ENCODE measurements at regions not wholly inside any gene's neighbourhood (a gene's known extent, or its start where the extent isn't known, plus 50 kb on each side); places are given as distances from the start of the nearest gene placed in this dataset.

- DNase-seq = no peak
Measured at GRCh38 chr20:48166082-48166835, 381.0 kb upstream of the SULF2 start.

DNA sequence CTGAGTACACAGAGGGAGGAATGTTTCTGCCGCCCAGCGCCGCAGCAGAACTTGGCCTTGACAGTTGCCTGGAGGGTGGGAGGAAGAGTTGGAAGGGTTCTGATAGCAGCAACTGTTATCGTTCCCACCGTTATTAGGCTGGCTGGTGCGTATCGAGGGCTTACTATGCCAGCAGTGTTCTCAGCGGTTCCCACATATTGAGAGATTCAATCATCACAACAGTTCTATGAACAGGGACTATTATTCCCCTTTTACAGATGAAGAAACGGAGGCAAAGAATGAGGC lies 380.1 kb upstream of the SULF2 start:
- no peak for DNase-seq

DNA sequence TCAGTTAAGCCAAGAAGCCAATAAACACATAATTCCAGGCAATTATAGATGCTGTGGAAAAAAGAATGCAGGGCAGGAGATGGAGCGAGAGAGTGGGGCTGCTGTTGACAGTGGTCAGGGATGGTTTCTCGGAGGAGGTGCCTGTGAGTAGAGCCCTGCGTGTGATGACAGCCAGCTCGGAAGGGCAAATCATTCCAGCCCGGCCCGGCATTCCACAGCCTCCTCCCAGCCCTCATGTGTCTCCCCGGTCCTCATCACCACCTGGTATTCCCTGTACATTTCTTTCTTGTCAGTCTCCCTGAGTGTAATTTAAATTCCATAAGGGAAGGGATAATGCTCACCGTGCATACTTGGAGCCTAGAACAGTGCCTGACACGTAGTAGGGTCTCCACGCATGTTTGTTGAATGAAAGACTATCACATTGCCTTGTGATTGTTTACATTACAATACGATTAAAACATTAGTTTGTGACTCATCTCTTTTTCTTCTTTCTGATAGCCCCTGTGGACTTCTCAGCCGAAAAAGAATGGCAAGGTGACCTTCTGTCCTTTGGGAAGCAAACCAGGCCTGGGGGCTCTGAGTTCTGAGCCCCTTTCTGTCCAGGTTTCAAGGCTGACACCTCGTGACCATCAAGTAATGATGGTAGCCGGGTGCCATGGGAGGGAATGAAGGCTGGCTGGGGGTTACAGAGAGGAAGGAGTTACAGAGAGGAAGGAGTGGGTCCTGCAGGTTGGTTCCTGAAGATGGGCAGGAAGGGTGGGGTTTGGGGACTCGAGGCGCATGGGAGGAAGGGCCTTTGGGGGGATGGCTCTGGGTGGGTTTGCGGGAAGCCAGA lies 379.5 kb upstream of the SULF2 start:
- DNase-seq = no peak

DNA sequence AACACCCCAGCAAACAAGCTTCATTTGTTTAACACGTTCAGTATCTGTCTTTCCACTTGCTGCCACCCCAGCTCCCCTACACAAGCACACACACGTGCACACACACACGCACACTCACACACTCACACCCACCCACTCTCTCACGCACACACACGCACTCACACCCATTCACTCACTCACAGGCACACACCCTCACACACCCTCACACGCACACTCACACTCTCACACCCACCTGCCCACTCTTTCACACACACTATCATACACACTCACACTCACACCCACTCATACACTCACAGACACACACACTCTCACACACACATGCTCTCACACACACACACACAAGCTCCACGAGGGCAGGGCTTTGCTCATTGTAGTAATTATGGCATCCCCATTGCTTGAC lies 378.8 kb upstream of the SULF2 start:
- no peak for DNase-seq

- DNase-seq = no peak
Measured at GRCh38 chr20:48163505-48163904, 378.2 kb upstream of the SULF2 start.

DNA sequence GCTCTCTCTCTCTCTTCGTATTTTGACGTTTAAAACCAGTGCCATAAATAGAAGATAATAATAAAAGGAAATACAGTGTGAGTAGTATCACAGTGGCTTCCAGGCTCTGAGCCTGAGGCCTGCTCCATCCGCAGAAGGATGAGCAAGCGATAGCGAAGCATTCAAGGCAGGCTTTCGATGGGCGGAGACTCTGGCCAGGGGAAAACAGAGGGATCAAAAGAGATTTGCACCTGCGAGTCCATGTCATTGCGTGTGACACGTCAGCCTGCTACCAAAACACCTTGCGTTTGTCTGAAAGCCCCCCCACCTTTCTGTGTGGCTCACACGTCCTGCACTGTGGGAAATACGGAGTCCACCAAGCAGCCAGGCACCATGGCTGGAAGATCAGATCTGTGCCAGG lies 377.3 kb upstream of the SULF2 start:
- DNase-seq = no peak

GRCh38 chr20:48159145-48160008 lies 374.1 kb upstream of the SULF2 start:
- DNase-seq = no peak

- DNase-seq = no peak
Measured at GRCh38 chr20:48158014-48158413, 372.7 kb upstream of the SULF2 start.

GRCh38 chr20:48156951-48157700 lies 371.8 kb upstream of the SULF2 start:
- no peak for DNase-seq

- no peak for DNase-seq
Measured at GRCh38 chr20:48156521-48156920, 371.2 kb upstream of the SULF2 start.

DNA sequence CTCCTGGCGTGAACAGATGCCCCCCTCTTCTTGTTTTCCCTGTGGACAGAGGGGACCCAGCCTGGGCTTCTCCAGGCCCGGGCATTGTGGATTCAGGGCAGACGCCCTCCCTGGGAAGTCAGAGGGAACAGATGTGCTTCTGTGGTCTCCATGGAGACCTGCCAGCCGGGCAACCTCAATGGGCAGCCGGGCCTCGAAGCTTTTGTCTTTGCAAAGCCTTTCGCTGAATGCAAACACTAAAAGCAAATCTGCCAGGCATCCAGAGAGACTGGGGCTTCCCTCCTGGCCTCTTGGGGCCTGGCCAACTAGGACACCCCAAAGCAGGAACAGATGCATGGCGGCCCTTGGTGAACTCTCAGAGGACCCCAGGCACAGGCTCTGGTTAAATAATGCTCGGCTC lies 370.0 kb upstream of the SULF2 start:
- DNase-seq = no peak

GRCh38 chr20:48154040-48154765 lies 368.9 kb upstream of the SULF2 start:
- no peak for DNase-seq

DNA sequence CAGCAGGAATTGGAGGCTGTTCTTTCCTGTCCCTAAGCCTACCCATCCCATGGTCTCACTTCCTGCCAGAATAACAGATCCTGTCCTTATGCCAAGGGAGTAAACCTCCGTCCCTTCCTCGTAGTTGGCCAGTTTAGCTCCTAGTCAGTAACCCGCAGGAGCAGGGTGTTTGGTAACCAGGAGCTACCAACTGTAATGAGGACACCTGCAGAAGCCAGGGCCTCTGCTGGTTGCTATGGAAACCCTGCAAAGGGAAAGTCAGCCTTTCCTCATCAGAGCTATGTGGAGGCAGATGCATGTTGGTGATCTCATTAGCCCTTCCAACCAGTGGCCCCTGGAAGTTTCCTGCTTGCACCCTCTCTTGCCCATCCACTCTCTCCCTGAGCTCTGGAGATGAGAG lies 368.2 kb upstream of the SULF2 start:
- DNase-seq = no peak

- DNase-seq = no peak
Measured at GRCh38 chr20:48153103-48153502, 367.8 kb upstream of the SULF2 start.

- DNase-seq = no peak
Measured at GRCh38 chr20:48150568-48150967, 365.3 kb upstream of the SULF2 start.

GRCh38 chr20:48149902-48150301 lies 364.6 kb upstream of the SULF2 start:
- DNase-seq = no peak

GRCh38 chr20:48148916-48149672 lies 363.8 kb upstream of the SULF2 start:
- DNase-seq = no peak

DNA sequence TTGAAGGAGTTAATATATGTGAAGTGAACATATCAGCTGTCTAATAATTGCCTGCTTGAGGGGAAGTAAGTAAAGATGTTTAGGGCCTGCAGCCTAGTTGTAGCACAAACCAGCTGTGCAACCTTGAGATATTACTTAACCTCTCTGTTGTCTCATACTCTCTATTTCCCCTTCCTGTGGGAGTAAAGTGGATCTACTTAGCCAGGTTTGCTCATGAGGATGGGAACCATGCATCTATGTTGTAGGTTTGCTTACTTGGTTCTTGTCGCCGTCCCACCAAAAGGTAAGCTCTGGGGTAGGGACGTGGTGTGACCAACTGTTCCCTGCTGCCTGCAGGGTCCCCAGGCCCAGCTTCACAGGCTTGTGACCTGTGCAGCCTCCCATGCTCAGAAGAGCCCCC lies 362.7 kb upstream of the SULF2 start:
- no peak for DNase-seq

DNA sequence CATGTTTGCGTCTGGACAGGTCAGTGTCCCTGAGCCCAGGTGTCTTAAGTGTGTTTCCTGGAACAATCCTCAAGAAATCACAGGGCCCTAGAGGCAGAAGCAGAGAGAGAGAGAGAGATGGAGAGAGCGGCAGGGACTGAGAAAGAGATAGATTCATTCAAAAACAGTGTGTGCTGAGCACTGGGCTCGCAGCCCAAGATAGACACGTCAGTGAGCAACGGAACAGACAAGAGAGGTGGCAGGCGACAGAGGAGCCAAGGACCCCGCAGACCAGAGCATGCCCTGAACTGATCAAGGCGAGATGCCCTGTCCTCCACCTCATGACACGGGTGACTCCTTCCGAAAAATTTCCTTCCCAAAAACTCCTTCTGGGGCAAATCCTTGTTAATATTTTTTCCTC lies 362.0 kb upstream of the SULF2 start:
- DNase-seq = no peak

GRCh38 chr20:48146877-48147276 lies 361.6 kb upstream of the SULF2 start:
- no peak for DNase-seq

GRCh38 chr20:48146308-48146707 lies 361.0 kb upstream of the SULF2 start:
- DNase-seq = no peak

Measured in GDM1 (cell line).